CD4-positive, alpha-beta T cell (primary cell): ENCODE measurements at regions not wholly inside any gene's neighbourhood (a gene's known extent, or its start where the extent isn't known, plus 50 kb on each side); places are given as distances from the start of the nearest gene placed in this dataset.

Experiments
- ATAC-seq: fragments of 200-7000 bp; cut with Tn5 transposase; one replicate; pipeline ENCODE4 v1.10.0; 2022; ENCODE audit warnings: mild to moderate bottlenecking; ENCODE audit not compliant: poor library complexity
- CTCF ChIA-PET: fragments of 350-600 bp; sonication (Branson Sonifier 250); formaldehyde crosslinking; loops from one replicate; lab custom pipeline; 2021; ENCODE audit warnings: antibody characterized with exemption, inconsistent platforms; lab: Charles Lee
- POLR2A ChIA-PET: fragments of 350-600 bp; sonication (Branson Sonifier 250); formaldehyde crosslinking; loops from one replicate; lab custom pipeline; 2021; ENCODE audit warnings: antibody characterized with exemption, inconsistent platforms; lab: Charles Lee
- DNase-seq, 14 experiments: peaks; one replicate each; pipeline ENCODE4 v3.0.0-alpha.2; 2013 to 2020; ENCODE audit warnings: mixed read lengths in 2 of 14
- H3K27ac ChIP-seq, 2 donors: one replicate each; pipeline versions ENCODE4 v1.5.1 to v1.7.0; 2013; ENCODE audit warnings: low read length in 2 of 2, low read depth in 1 of 2, mild to moderate bottlenecking in 1 of 2
- H3K27me3 ChIP-seq, 2 experiments: 1 replicate in 1 of 2; 2 replicates in 1 of 2; pipeline versions ENCODE4 v1.6.1 to v1.7.0; 2013; ENCODE audit warnings: low read length in 2 of 2, control low read depth in 1 of 2, mild to moderate bottlenecking in 1 of 2, moderate library complexity in 1 of 2; ENCODE audit not compliant: insufficient read depth in 2 of 2, control insufficient read depth in 1 of 2
- H3K36me3 ChIP-seq: one replicate; pipeline ENCODE4 v1.6.1; 2013; ENCODE audit warnings: low read length, control low read depth; ENCODE audit not compliant: insufficient read depth
- H3K4me1 ChIP-seq: one replicate; pipeline ENCODE4 v1.6.1; 2013; ENCODE audit warnings: low read length, control low read depth; ENCODE audit not compliant: insufficient read depth
- H3K4me3 ChIP-seq: one replicate; pipeline ENCODE4 v1.5.1; 2013; ENCODE audit warnings: mild to moderate bottlenecking, low read length, moderate library complexity
- H3K9me3 ChIP-seq, 2 experiments: 1 replicate in 1 of 2; 2 replicates in 1 of 2; pipeline versions ENCODE4 v1.6.1 to v1.7.0; 2013; ENCODE audit warnings: low read length in 2 of 2, mild to moderate bottlenecking in 2 of 2, control low read depth in 1 of 2, moderate library complexity in 1 of 2; ENCODE audit not compliant: control insufficient read depth in 1 of 2, insufficient read depth in 1 of 2
- H3K27ac Mint-ChIP-seq: one replicate; pipeline ENCODE4 v1.8.0; 2020; ENCODE audit warnings: mixed read lengths
- H3K27me3 Mint-ChIP-seq: one replicate; pipeline ENCODE4 v1.8.0; 2021; ENCODE audit warnings: mixed read lengths
- H3K36me3 Mint-ChIP-seq: one replicate; pipeline ENCODE4 v1.8.0; 2021; ENCODE audit warnings: low read depth, mixed read lengths
- H3K4me1 Mint-ChIP-seq: one replicate; pipeline ENCODE4 v1.8.0; 2021; ENCODE audit warnings: low read depth, mixed read lengths
- H3K4me3 Mint-ChIP-seq: one replicate; pipeline ENCODE4 v1.8.0; 2020; ENCODE audit warnings: mild to moderate bottlenecking, mixed read lengths
- H3K9me3 Mint-ChIP-seq: one replicate; pipeline ENCODE4 v1.8.0; 2020; ENCODE audit warnings: mixed read lengths
- CTCF ChIP-seq: fragments of 200-600 bp; IDR thresholded peaks from one replicate; pipeline ENCODE4 v1.8.0; 2022; ENCODE audit warnings: antibody characterized with exemption, mild to moderate bottlenecking
- intact Hi-C, 2 experiments: fragments of 100-400 bp; cut with DNase I in 1 of 2; cut with micrococcal nuclease in 1 of 2; formaldehyde crosslinking; loops; one replicate each; pipeline versions ENCODE4 v1.15.1 to v1.9.0; 2023 to 2025; cut with DNase I, micrococcal nuclease

DNA sequence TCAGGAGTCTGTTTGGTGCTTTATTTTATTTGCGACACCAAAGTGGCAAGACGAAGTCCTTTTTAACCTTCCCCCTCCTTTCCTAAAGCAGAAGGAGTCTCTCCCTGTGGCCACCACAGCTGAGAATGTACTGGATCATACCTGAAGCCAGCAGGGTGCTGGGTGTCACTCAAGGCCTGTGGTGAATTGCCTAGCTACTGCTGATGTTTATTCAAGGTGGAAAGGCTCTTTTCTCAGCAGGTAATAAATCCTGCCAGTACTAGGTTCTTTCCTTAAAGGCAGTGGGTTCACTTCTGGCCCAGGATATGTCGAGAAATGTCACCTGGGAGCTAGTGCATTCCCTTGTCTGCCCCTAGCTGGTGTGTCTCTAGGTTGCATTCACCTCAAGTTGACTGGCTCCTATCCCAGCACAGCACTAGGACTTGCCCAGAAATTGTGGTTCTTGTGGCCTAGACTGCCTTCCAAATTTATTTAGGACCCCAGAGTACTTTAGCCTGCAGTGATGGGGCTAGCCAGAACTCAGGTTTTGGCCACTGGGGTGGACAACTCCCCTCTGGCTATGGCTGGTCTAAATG, 60.8 kb upstream of the FAM3C start:
- H3K4me3 ChIP-seq: no peak overlapping the region
- no peak overlapping the region for H3K4me3 Mint-ChIP-seq
- ChIA-PET POLR2A (no interaction called here), CTCF (no interaction called here)
- H3K4me1 Mint-ChIP-seq: no peaks in the 10 kb centered on the region
- no peak for DNase-seq
- no peak for TF ChIP-seq CTCF
- no peak overlapping the region for H3K27ac Mint-ChIP-seq
- no peaks in the 10 kb centered on the region for H3K4me1 ChIP-seq
- H3K9me3 ChIP-seq: no peaks in the 10 kb centered on the region
- intact Hi-C loops: no loop called here
- no peaks in the 10 kb centered on the region for H3K36me3 ChIP-seq
- H3K27me3 Mint-ChIP-seq: peaks cover 4% of the 10 kb centered on the region
- no peaks in the 10 kb centered on the region for H3K9me3 Mint-ChIP-seq
- ATAC-seq: no peak
- H3K36me3 Mint-ChIP-seq: no peaks in the 10 kb centered on the region
- no peaks in the 10 kb centered on the region for H3K27me3 ChIP-seq
- no peak overlapping the region for H3K27ac ChIP-seq

- Mint-ChIP-seq H3K27ac (no peak overlapping the region), H3K4me3 (no peak overlapping the region), H3K27me3 (peaks cover 4% of the 10 kb centered on the region), H3K36me3 (no peaks in the 10 kb centered on the region), H3K4me1 (no peaks in the 10 kb centered on the region), H3K9me3 (no peaks in the 10 kb centered on the region)
- CTCF ChIA-PET: no interaction called here
- DNase-seq: no peak
- no peak for TF ChIP-seq CTCF
- Histone ChIP-seq H3K9me3 (no peaks in the 10 kb centered on the region), H3K4me3 (no peak overlapping the region), H3K4me1 (no peaks in the 10 kb centered on the region), H3K27ac (no peak overlapping the region), H3K27me3 (no peaks in the 10 kb centered on the region), H3K36me3 (no peaks in the 10 kb centered on the region)
- intact Hi-C loops: no loop called here
- POLR2A ChIA-PET: no interaction called here
- ATAC-seq: no peak
These were observed 59.9 kb upstream of the FAM3C start for GRCh38 chr7:121456015-121456414.

DNA sequence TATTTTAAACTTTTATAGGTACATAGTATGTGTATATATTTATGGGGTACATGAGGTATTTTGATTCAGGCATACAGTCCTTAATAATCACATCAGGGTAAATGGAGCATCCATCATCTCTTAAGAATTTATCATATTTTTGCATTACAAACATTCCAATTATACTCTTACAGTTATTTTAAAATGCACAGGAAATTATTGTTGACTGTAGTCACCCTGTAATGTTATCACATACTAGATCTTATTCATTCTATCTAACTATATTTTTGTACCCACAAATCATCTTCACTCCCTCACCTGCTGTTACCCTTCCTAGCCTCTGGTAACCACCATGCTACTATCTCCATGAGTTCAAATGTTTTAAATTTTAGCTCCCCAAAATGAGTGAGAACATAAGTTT, 56.3 kb upstream of the FAM3C start:
- H3K36me3 Mint-ChIP-seq: no peaks in the 10 kb centered on the region

More for the DNA sequence above, 56.3 kb upstream of the FAM3C start:
- intact Hi-C loops: no loop called here
- no peaks in the 10 kb centered on the region for H3K4me1 ChIP-seq
- H3K4me3 ChIP-seq: no peak overlapping the region
- no peaks in the 10 kb centered on the region for H3K36me3 ChIP-seq
- Mint-ChIP-seq H3K27me3 (no peaks in the 10 kb centered on the region), H3K4me3 (no peak overlapping the region), H3K27ac (no peak overlapping the region), H3K4me1 (no peaks in the 10 kb centered on the region), H3K9me3 (no peaks in the 10 kb centered on the region)
- ATAC-seq (no peak), DNase-seq (no peak)
- H3K27ac ChIP-seq: no peak overlapping the region
- TF ChIP-seq CTCF: no peak
- ChIA-PET POLR2A (no interaction called here), CTCF (no interaction called here)
- no peaks in the 10 kb centered on the region for H3K9me3 ChIP-seq
- no peaks in the 10 kb centered on the region for H3K27me3 ChIP-seq
